ENCODE measurements at regions not wholly inside any gene's neighbourhood (a gene's known extent, or its start where the extent isn't known, plus 50 kb on each side); places are given as distances from the start of the nearest gene placed in this dataset.
"Not testable (repeated sequence)": the region's sequence is repeated elsewhere in the genome, so short reads cannot be mapped to it uniquely, and the experiment has no call there.

GRCh38 chr20:40008177-40008576 is 680.9 kb downstream of the MAFB start:
- WGBS, 4 donors, result 65 to 87% (median 85%) methylated on average over 3 of the region's 3 CpGs
- H3K4me1 ChIP-seq, result no peaks in the 10 kb centered on the region
- no peaks in the 10 kb centered on the region for H3K36me3 ChIP-seq
- ATAC-seq (no peak), DNase-seq (no peak)
- no peak overlapping the region for H3K27ac ChIP-seq
- H3K9me3 ChIP-seq, result peaks cover 0 to 4% (median 0%) of the 10 kb centered on the region in 12 donors
- no peak for TF ChIP-seq CTCF (IDR thresholded peaks at IDR 0.05)
- TF ChIP-seq POLR2A (IDR thresholded peaks at IDR 0.05), result no peak
- intact Hi-C loops (cut with DNase I), result no loop called here
- no peaks in the 10 kb centered on the region for H3K27me3 ChIP-seq
- H3K4me3 ChIP-seq, result no peak overlapping the region

GRCh38 chr20:40006168-40006860 is 682.7 kb downstream of the MAFB start:
- Histone ChIP-seq H3K36me3 (no peaks in the 10 kb centered on the region), H3K27ac (no peak overlapping the region), H3K4me1 (no peaks in the 10 kb centered on the region), H3K4me3 (no peak overlapping the region), H3K27me3 (no peaks in the 10 kb centered on the region), H3K9me3 (peaks cover 0 to 4% (median 0%) of the 10 kb centered on the region in 12 donors)
- no peak for TF ChIP-seq CTCF (IDR thresholded peaks at IDR 0.05)
- no peak for TF ChIP-seq POLR2A (IDR thresholded peaks at IDR 0.05)
- DNase-seq (no peak), ATAC-seq (no peak)
- intact Hi-C loops (cut with DNase I), result no loop called here
- 78 to 94% (median 85%) methylated on average over 1 of the region's 1 CpG for WGBS, 4 donors

GRCh38 chr20:40004092-40004491 is 684.9 kb downstream of the MAFB start:
- ATAC-seq; H3K27ac ChIP-seq; H3K36me3 ChIP-seq; H3K9me3 ChIP-seq; intact Hi-C loops (cut with DNase I); H3K27me3 ChIP-seq; H3K4me3 ChIP-seq; H3K4me1 ChIP-seq; DNase-seq: not testable (repeated sequence)
- 66 to 85% (median 75%) methylated on average over 2 of the region's 2 CpGs for WGBS, 4 donors

- peak in 2 of 4 donors; percentile 29 for ATAC-seq
- TF ChIP-seq CTCF (IDR thresholded peaks at IDR 0.05) (no peak), POLR2A (IDR thresholded peaks at IDR 0.05) (no peak)
- H3K9me3 ChIP-seq, result peaks cover 0 to 28% (median 0%) of the 10 kb centered on the region in 12 donors
These were observed 695.3 kb downstream of the MAFB start for GRCh38 chr20:39993742-39994141.

GRCh38 chr20:39990692-39991091 is 698.3 kb downstream of the MAFB start:
- Histone ChIP-seq H3K36me3 (no peaks in the 10 kb centered on the region), H3K27ac (no peak overlapping the region), H3K9me3 (peaks cover 0 to 20% (median 0%) of the 10 kb centered on the region in 12 donors), H3K4me1 (peaks cover 0 to 22% (median 13%) of the 10 kb centered on the region in 12 donors), H3K27me3 (no peaks in the 10 kb centered on the region), H3K4me3 (no peak overlapping the region)
- DNase-seq, result no peak
- intact Hi-C loops (cut with DNase I), result no loop called here
- no peak for ATAC-seq
- TF ChIP-seq POLR2A (IDR thresholded peaks at IDR 0.05) (no peak), CTCF (IDR thresholded peaks at IDR 0.05) (no peak)

More at GRCh38 chr20:39993742-39994141, 695.3 kb downstream of the MAFB start:
- WGBS, 4 donors, result 35 to 48% (median 45%) methylated on average over 2 of the region's 2 CpGs
- Histone ChIP-seq H3K36me3 (no peaks in the 10 kb centered on the region), H3K27ac (no peak overlapping the region), H3K4me1 (peaks cover 0 to 6% (median 0%) of the 10 kb centered on the region in 12 donors), H3K27me3 (no peaks in the 10 kb centered on the region), H3K4me3 (no peak overlapping the region)
- intact Hi-C loops (cut with DNase I), result no loop called here
- DNase-seq, result peak; percentile 23 to 58 (median 29)
